ENCODE measurements at regions not wholly inside any gene's neighbourhood (a gene's known extent, or its start where the extent isn't known, plus 50 kb on each side); places are given as distances from the start of the nearest gene placed in this dataset.

DNA sequence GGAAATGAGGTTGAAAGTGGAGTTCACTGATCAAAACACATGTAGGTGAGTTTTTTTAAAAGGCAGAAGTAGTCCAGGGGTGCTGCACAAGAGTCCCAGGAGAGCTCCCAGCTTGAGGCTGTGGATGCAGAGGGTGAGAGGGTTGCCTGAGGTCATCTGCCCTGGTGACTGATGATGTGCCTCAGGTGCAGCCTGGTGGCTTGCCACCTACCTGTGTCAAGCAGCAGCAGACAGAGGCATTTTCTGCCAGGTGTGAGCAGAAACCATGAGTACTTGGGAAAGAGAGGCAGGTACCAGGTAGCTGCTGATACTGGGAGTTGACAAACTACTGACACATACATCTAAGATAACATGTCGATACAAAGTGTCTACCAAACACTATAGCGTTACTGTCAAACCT lies 92.5 kb downstream of the SCP2D1 start:
- no peak for TF ChIP-seq POLR2A (IDR thresholded peaks at IDR 0.05)
- no peak for TF ChIP-seq CTCF (IDR thresholded peaks at IDR 0.05)
- Histone ChIP-seq H3K4me1 (no peaks in the 10 kb centered on the region), H3K27ac (no peak overlapping the region), H3K9me3 (no peaks in the 10 kb centered on the region), H3K4me3 (no peak overlapping the region), H3K36me3 (no peaks in the 10 kb centered on the region), H3K27me3 (no peaks in the 10 kb centered on the region)
- intact Hi-C loops (cut with DNase I): no loop called here
- 73 to 100% methylated on average over 2 of the region's 2 CpGs for WGBS, 2 donors
- DNase-seq: no peak

- no peak overlapping the region for H3K27ac ChIP-seq
- WGBS, 2 donors: 71 to 80% methylated on average over 6 of the region's 6 CpGs
- H3K36me3 ChIP-seq: no peaks in the 10 kb centered on the region
- no peaks in the 10 kb centered on the region for H3K27me3 ChIP-seq
- no peaks in the 10 kb centered on the region for H3K4me1 ChIP-seq
- DNase-seq: no peak
- intact Hi-C loops (cut with DNase I): no loop called here
- no peaks in the 10 kb centered on the region for H3K9me3 ChIP-seq
- no peak overlapping the region for H3K4me3 ChIP-seq
- TF ChIP-seq POLR2A (IDR thresholded peaks at IDR 0.05): no peak
These were observed 93.8 kb downstream of the SCP2D1 start for GRCh38 chr20:18907353-18907752.

GRCh38 chr20:18908109-18908508 lies 94.5 kb downstream of the SCP2D1 start:
- intact Hi-C loops (cut with DNase I): no loop called here
- 72 to 95% methylated on average over 2 to 3 of the region's 3 CpGs for WGBS, 2 donors

GRCh38 chr20:18909254-18909653 lies 95.7 kb downstream of the SCP2D1 start:
- no peak for TF ChIP-seq POLR2A (IDR thresholded peaks at IDR 0.05)
- no peak for TF ChIP-seq CTCF (IDR thresholded peaks at IDR 0.05)
- intact Hi-C loops (cut with DNase I): no loop called here
- H3K9me3 ChIP-seq: no peaks in the 10 kb centered on the region
- no peak overlapping the region for H3K27ac ChIP-seq
- no peak overlapping the region for H3K4me3 ChIP-seq
- no peak for DNase-seq
- H3K36me3 ChIP-seq: no peaks in the 10 kb centered on the region
- no peaks in the 10 kb centered on the region for H3K27me3 ChIP-seq
- H3K4me1 ChIP-seq: no peaks in the 10 kb centered on the region

More at GRCh38 chr20:18908109-18908508, 94.5 kb downstream of the SCP2D1 start:
- no peaks in the 10 kb centered on the region for H3K9me3 ChIP-seq
- no peaks in the 10 kb centered on the region for H3K36me3 ChIP-seq
- TF ChIP-seq POLR2A (IDR thresholded peaks at IDR 0.05): no peak
- TF ChIP-seq CTCF (IDR thresholded peaks at IDR 0.05): no peak
- H3K4me1 ChIP-seq: no peaks in the 10 kb centered on the region
- no peak overlapping the region for H3K27ac ChIP-seq
- no peaks in the 10 kb centered on the region for H3K27me3 ChIP-seq
- no peak for DNase-seq
- no peak overlapping the region for H3K4me3 ChIP-seq

GRCh38 chr20:18913701-18914100 lies 100.1 kb downstream of the SCP2D1 start:
- no peaks in the 10 kb centered on the region for H3K9me3 ChIP-seq
- WGBS, 2 donors: 53 to 60% methylated on average over 1 of the region's 1 CpG
- TF ChIP-seq CTCF (IDR thresholded peaks at IDR 0.05) (no peak), POLR2A (IDR thresholded peaks at IDR 0.05) (no peak)
- intact Hi-C loops (cut with DNase I): no loop called here
- H3K27me3 ChIP-seq: no peaks in the 10 kb centered on the region
- H3K4me3 ChIP-seq: no peak overlapping the region
- H3K4me1 ChIP-seq: no peaks in the 10 kb centered on the region
- no peaks in the 10 kb centered on the region for H3K36me3 ChIP-seq
- DNase-seq: no peak
- no peak overlapping the region for H3K27ac ChIP-seq

GRCh38 chr20:18914796-18915195 lies 101.2 kb downstream of the SCP2D1 start:
- Histone ChIP-seq H3K4me1 (no peaks in the 10 kb centered on the region), H3K36me3 (no peaks in the 10 kb centered on the region), H3K4me3 (no peak overlapping the region), H3K27ac (no peak overlapping the region), H3K27me3 (no peaks in the 10 kb centered on the region), H3K9me3 (no peaks in the 10 kb centered on the region)
- TF ChIP-seq CTCF (IDR thresholded peaks at IDR 0.05): no peak
- TF ChIP-seq POLR2A (IDR thresholded peaks at IDR 0.05): no peak
- 40 to 55% methylated on average over 2 of the region's 2 CpGs for WGBS, 2 donors
- no peak for DNase-seq
- intact Hi-C loops (cut with DNase I): no loop called here
